Activated naive CD4-positive, alpha-beta T cell treated with Interleukin-2 at 50 U/mL for 16 hours (primary cell): ENCODE measurements at regions not wholly inside any gene's neighbourhood (a gene's known extent, or its start where the extent isn't known, plus 50 kb on each side); places are given as distances from the start of the nearest gene placed in this dataset.
"Not testable (repeated sequence)": the region's sequence is repeated elsewhere in the genome, so short reads cannot be mapped to it uniquely, and the experiment has no call there.

Experiments used
- DNase-seq: peaks from one replicate; pipeline ENCODE4 v3.0.0-alpha.2; 2020

GRCh38 chr5:18495157-18495556 is 860.9 kb downstream of the TAF11L14 start:
- no peak for DNase-seq

DNA sequence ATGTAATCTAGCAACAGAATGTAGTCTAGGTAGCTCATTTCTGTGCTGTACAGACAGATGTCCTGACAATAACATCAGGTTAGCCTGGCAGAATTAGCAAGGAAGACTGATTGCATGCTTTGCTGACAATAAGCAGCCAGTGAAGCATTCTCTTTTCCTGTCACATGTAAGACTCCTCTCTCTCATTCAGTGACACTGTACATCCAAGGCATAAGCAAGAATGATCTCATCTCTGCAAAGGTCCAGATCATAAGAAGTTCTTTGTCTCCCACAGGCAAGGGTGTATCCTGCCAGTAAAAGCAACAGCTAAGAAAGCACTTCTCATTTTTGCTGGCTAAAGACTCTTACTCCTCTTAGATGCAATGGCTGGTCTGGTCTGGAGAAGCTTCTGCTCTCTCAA is 861.8 kb downstream of the TAF11L14 start:
- DNase-seq, result no peak

GRCh38 chr5:18497089-18497488 is 862.8 kb downstream of the TAF11L14 start:
- DNase-seq, result no peak

DNA sequence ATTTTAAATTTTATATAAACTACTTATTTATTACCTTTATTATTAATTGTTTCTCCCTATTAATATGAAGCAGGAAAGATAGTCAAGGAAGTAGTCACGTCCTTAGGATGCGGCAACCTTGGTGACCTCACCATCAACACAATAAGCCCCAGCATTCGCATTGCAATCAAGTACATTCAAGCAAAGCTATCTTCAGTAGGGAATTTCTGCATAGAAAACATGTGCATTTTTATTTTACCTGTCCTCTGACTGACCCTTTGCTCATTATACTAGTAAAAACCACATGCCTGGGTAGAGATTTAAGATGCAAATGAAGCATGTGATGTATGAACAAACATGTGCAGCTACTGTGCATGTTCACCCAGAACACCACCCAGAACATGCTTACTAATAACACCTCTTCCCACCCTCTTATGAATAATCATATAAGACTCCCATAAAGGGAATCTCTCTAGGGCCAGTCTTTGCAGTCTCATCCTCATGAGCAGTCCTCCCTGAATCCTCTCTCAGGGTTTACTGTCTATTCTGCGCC is 869.6 kb downstream of the TAF11L14 start:
- DNase-seq, result no peak

DNA sequence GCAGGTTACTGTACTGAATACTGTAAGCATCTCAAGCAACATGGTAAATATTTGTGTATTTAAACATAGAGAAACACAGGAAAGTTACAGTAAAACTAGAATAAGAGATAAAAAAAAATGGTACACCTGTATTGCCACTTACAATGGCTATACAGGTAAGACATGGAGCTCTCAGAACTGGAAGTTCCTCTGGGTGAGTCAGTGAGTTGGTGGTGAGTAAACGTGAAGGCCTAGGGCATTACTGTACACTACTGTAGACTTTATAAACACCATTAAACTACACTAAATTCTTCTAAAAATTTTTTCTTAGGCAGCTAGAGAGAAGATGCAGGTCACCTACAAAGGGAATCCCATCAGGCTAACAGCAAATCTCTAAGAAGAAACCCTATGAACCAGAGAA is 872.9 kb downstream of the TAF11L14 start:
- no peak for DNase-seq

GRCh38 chr5:18517641-18518380 is 883.6 kb downstream of the TAF11L14 start:
- no peak for DNase-seq

DNA sequence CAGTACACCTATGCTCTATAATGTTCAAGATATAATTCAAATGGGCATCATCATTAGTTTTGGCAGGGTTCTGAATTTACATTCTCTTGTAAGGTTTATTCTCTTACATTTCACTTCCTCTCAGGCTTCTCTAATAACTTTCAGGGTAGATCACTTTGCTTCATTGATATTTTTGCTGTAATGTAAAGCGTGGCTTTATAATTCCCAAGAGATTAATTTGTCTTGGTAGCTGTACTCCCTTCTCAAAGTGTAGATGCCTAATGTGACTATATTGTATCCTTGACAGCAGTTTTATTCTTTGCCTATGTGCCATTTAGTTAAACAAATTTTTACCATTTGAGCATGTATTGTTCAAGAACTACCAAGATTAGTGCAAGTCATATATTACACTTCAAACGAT is 889.1 kb downstream of the TAF11L14 start:
- DNase-seq, result no peak

GRCh38 chr5:18526792-18527405 is 892.6 kb downstream of the TAF11L14 start:
- no peak for DNase-seq

DNA sequence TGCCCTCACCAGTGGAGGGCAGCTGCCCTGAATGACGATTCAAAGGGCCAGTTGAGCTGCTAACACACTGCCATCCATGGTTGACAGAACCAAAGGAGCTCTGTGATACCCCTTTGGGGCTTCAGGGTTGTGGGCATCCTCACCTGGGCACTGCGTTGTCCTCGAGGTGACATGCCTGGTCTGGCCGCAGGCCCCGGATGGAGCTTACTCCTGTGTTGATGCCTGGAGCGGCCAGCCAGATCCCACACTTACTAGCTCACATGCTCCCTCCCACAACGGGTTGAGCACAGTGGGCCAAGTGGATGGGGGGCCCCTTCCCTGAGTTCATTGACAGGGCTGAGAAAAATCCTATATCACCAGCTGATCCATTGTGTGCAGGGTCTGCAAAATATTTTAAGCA is 898.9 kb downstream of the TAF11L14 start:
- no peak for DNase-seq

GRCh38 chr5:18534119-18534518 is 899.9 kb downstream of the TAF11L14 start:
- no peak for DNase-seq

- DNase-seq, result not testable (repeated sequence)
These were observed 901.5 kb downstream of the TAF11L14 start for GRCh38 chr5:18535753-18536152.

DNA sequence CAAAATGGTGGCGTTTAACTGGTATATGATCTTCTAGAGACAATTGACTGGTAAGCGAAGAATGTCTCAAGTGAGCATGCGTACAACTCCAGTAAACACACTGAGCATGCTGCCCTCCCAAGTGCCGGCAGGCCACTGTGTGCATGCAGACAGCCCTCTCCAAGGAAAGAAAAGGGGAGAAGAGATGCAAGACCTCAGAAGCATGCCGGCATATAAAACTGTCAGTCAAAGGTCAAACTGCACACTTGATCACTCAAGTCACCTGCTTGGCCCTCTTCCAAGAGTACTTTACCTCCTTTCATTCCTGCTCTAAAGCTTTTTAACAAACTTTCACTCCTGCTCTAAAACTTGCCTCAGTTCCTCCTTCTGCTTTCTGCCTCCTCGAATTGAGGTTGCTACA is 910.2 kb downstream of the TAF11L14 start:
- no peak for DNase-seq

DNA sequence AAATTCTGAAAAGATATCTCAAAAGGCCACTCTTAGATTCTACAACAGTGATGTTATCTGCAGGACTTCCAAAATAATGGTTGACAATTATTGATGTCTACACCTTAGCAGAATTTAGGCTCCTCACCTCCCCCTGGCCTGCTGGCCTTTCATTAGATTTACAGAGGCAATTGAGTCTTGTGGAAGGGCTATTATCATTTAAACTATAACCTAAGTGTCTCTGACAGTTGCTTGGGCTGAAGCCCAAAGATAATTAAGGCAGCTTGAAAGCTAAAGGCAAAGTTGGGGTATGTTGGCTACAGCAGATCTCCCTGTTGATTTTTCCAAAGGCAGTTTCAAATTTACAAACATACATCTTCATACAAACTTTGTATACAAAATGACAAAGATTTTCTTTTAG is 912.3 kb downstream of the TAF11L14 start:
- no peak for DNase-seq

DNA sequence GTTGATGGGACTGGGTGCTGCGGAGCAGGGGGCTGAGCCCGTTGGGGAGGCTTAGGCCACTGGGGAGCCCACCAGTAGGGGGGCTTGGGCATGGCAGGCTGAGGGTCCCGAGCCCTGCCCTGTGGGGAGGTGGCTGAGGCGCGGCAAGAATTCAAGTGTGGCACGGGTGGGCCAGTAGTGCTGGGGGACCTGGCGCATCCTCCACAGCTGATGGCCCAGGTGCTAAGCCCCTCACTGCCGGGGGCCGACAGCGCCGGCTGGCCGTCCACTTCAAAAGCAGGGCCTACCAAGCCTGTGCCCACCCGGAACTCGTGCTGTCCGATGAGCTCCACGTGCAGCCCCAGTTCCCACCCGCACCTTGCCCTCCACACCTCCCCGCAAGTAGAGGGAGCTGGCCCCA is 917.5 kb downstream of the TAF11L14 start:
- no peak for DNase-seq

- DNase-seq, result no peak
These were observed 919.0 kb downstream of the TAF11L14 start for GRCh38 chr5:18553269-18553668.

DNA sequence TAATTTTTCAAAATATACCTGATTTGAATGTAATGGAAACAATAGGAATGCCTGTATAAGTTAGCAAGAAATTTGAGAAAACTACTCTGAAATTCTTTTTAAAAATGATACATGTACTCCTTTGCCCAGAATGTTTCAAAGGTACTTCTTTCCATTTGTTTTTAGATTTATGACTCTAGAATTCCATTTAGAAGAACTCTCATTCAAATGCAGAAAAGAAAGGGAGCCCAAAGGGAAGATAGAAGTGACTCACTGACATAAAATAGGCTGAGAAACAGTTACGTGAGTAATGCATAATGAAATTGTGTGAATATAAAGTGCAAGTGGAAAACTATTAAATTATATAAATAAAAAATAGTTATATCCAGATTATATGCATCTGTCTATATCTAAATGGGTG is 926.3 kb downstream of the TAF11L14 start:
- no peak for DNase-seq

DNA sequence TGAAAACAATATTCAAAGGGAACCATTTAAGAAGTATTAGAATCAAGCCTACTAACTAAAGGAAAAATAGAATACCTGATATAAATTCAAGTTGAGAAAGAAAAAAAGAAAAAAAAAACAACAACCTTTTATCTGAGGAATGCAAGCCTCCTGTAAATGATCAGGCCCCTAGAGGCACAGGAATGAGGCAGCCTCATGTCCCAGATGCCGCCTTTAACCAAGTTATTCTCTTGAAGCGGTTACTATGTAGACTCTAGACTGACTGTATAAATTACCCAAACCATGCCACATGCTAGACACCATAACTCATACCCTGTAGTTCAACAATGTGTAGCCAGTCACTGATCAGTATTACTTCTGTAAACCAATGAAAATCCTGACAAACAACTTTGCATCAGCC is 929.6 kb downstream of the TAF11L14 start:
- DNase-seq, result no peak

GRCh38 chr5:18566671-18567070 is 932.4 kb downstream of the TAF11L14 start:
- DNase-seq, result no peak

- no peak for DNase-seq
These were observed 942.3 kb downstream of the TAF11L14 start for GRCh38 chr5:18576586-18576985.

- no peak for DNase-seq
These were observed 966.9 kb downstream of the TAF11L14 start for GRCh38 chr5:18601185-18601584.

GRCh38 chr5:18602402-18602801 is 968.1 kb downstream of the TAF11L14 start:
- DNase-seq, result no peak

DNA sequence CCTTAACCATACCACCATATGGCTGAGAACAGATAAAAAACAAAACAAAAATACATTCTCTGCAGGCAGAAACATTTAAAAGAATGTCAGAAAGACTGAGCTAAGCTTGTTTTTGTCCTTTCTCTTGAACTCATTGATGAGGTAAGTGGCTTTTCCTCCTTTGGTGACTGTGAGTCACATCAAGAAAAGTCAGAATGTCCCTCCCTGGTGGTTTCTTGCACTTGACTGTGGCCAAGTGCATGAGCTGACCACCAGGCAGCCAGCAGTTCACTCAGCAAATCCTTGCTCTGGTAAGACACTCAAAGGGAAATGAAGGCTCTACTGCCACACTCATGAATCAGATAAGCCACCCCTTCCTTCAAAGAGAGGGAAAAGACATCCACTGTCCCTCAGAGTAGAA is 970.9 kb downstream of the TAF11L14 start:
- DNase-seq, result no peak

DNA sequence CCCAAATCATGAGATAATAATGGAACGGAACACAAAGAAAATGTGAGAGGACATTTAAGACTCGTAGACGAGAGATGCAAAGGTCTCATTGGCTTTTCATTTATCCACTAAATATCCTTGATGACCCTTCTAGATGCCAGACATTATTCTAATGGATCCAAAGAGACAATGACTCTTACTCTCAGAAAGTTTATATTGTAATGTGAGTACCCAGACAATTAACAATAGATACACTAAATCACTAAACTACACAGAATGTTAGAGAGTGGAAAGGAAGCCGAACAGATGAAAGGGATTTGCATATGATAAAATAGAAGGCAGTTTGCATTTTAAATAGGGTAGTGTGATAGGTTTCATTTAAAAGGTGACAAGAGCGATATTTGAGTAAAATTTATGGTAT is 973.3 kb downstream of the TAF11L14 start:
- no peak for DNase-seq

DNA sequence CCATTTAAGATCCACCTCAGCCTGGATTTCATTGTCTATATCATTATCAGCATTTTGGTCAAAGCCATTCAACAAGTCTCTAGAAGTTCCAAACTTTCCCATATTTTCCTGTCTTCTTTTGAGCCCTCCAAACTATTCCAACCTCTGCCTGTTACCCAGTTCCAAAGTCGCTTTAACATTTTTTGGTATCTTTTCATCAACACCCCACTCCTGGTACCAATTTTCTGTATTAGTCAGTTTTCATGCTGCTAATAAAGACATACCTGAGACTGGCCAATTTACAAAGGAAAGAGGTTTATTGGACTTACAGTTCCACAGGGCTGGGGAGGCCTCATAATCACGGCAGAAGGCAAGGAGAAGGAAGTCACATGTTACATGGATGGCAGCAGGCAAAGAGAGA is 982.9 kb downstream of the TAF11L14 start:
- not testable (repeated sequence) for DNase-seq
